ENCODE measurements at regions not wholly inside any gene's neighbourhood (a gene's known extent, or its start where the extent isn't known, plus 50 kb on each side); places are given as distances from the start of the nearest gene placed in this dataset.
"Not testable (repeated sequence)": the region's sequence is repeated elsewhere in the genome, so short reads cannot be mapped to it uniquely, and the experiment has no call there.

DNA sequence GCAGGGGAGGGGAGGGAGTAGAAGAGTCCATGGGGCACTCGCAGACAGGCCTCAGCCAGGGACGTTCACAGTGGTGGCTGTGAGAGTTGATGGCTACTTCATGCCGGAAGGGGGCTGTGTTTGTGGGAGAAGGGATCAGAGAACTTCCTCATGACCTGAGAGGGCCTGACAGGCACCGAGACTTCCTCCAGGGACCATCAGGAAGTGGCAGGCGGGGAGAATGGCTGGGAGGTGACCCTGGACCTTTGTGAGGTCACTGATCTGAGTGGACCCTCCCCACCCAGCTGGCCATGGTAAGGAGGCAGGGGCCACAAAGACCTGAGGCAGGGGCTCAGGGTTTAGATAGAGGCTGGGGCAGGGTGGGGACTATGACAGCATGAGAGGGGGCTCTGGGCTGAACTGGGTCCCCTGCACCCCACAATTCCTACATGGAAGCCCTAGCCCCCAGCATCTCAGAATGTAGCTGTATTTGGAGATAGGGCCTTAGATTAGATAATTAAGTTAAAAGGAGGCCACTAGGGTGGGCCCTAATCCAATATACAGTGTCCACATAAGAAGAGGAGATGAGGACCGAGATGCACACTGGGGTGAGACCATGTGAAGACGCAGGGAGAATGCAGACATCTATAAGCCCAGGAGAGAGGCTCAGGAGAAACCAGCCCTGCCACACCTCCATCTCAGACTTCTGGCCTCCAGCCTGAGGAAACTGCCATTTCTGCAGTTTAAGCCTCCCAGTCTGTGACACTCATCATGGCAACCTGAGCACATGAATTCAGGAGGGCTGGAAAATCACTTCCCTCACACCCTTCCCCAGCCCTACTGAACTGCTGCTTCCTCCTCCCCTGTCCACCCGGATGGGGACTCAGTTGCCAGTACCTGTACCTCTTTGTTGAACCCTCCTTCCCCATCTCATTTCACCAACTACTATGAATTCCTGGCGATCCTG lies 273.9 kb upstream of the ZNF32 start:
- no peak for DNase-seq

DNA sequence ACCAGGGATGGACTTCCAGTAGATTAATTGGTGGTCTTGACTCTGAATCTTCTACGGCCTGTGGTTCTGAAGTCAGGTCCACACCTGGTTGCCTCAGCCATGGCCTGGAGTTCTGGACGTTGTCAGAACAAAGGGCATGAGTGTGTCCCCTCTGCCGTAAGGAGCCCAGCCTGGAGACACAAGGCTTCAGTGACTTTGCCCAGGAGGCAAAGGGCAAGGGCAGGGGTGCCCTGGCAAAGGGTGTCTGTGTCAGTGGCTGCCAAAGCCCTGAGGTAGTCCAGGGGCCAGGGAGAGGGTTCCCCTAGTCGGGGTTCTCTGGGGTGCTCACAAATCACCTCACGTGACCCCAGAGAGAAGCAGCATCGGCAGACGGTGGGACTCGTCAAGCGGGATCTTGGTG lies 273.2 kb upstream of the ZNF32 start:
- no peak for DNase-seq

DNA sequence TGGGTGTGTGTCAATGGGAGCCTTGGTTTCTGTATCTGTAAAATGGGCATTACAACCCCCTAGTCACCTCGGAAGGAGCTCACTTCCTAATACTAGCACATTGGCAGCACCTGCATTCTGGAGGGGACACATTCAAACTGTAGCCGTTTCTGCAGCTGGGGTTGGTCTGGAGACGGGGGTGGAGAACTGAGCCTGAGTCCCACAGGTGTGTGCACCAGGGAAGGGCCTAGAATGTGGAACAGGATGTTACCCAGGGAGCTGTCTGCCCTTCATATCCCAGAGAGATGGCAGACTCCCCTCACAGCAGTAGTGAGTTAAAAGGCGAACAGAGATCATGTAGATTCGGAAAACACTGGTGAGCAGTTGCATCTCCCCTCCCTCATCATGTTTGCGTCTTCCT lies 272.8 kb upstream of the ZNF32 start:
- DNase-seq: no peak

DNA sequence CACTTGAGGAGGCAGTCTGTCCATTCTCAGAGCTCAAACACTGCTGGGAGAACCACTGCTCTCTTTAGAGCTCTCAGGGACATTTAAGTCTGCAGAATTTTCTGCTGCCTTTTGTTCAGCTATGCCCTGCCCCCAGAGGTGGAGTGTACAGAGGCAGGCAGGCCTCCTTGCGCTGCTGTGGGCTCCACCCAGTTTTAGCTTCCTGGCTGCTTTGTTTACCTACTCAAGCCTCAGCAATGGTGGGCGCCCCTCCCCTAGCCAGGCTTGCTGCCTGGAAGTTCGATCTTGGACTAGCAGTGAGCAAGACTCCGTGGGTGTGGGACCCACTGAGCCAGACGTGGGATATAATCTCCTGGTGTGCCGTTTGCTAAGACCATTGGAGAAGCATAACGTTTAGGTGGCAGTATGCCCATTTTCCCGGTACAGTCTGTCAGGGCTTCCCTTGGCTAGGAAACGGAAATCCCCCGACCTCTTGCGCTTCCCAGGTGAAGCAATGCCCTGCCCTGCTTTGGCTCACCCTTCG lies 271.6 kb upstream of the ZNF32 start:
- not testable (repeated sequence) for DNase-seq

DNA sequence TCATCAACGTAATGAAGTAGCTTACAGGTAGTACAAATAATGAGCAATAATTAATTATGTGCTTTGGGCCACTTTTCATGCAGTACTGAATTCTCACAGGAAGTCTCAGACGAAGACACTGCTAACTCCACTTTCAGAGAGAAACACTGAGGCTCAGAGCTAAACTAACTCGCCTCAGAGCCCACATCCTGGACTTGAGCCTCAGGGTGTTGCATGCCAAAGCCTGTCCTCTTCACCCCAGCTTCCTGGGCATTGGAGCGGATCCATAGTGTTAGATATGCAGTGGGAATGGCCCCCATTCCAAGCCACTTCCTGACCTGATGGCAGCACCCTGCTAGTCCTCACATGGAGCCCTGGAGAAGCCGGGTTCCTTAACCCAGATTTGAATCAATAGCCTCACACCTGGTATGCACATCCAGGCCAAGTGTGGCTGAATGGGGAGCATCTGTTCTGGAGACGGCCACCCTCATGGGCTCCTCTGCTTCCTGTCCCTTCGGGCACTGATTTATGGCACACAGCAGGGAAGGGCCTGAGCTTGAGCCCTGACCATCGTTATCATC lies 265.1 kb upstream of the ZNF32 start:
- no peak for DNase-seq

DNA sequence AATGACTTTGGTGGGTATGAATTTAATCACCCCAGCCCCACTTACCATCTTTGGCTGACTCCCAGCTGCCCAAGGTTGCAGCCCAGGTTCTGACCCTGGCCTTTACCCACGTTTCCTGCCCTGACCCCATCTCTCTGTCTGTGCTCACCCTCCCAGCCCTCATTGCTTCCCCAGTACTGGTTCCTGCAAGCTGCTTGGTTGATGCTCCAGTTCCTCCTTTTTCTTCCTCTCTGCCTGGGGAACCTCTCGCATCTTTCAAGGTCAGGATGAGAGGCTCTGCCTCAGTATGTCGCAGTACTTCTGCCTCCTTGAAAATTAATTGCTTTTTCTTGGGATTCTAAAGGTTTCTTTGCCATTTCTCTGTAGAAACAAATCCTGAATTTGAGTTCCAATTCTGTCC lies 263.8 kb upstream of the ZNF32 start:
- no peak for DNase-seq

DNA sequence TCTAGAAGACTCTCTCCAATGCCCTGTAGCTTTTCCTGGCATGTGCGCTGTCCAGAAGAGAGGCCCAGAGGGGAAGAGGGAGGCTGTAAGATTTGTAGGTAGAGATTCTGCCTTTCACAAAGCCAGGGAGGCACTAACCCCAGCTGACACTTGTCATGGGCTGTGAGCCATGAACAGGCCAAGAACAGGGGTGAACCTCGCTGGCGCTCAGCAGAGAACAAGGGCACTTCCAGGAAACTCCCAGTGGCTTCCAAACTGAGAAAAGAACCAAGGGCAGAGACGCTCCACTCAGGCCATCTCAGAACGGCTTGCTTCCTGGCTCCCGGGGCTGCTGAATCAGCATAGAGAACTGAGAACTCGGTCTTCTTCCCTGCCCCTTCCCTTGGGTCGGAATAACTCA lies 257.8 kb upstream of the ZNF32 start:
- DNase-seq: no peak

DNA sequence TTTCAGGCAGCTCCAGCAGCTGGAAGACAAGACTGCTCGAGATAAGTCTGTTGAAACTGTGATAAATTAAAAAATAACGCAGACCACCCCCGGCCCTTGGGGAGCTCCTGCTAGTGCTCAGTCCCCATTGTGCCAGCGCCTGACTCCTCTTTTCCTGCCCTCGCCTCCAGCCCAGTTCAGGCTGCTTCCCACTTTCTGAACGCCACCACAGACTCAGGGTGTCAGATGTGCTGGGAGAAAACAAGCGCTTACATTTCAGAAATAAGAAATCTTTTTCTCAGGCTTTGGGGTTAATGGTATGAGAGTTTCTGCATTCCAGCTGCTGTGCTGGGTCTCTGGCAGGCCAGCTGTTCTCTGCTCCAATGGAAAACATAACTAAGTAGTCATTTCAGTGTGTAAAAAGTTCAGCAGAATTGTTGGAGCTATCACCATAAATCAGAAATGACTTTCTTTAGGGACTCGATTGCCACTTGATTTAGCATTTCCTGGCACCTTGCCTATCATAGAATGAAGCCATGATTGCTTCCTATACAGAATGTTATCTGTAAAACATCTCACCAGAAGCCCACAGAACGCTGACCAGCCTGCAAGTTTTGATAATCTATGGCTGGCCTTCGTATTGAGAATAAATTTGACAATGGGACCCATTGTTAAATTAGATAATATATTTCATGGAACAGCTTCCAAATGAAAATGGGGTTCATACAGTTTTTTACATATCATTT lies 257.0 kb upstream of the ZNF32 start:
- no peak for DNase-seq

DNA sequence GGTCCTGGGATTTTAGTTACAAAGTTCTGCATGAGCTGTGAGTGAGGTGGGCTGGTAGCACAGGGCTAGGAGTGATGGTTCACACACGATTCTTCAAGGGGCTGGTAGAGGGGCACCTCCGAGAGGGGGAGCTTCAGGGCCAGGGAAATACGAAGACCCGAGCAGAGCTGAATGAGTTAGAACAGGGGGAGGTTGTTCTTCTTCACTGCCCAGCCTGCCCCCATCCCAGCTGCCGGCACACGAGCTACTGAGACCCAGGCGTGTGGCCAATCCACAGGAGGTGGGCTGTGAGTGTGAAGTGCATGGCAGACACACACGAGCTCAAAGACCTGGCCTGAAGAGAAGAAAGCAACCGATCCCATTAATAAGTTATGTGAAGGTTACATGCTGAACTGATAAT lies 256.2 kb upstream of the ZNF32 start:
- no peak for DNase-seq

DNA sequence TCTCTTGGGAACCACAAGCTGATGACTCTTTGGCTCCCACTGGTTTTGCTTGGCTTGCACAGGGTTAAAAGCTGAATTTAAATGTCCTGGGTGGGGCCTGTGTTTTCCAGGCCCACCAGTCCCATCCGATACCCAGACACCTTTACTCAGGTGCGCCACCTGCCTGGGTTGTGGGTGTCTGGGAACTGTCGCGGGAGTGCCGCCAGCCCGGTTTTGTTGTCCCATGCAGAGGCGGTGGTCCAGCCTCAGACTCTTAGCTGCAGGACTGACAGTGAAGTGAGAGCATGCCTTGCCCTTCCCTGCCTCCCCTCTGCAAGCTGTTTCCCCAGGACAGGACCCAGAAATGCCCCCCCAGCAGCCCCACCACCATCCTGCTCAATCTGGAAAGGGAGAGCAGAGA lies 255.6 kb upstream of the ZNF32 start:
- no peak for DNase-seq

DNA sequence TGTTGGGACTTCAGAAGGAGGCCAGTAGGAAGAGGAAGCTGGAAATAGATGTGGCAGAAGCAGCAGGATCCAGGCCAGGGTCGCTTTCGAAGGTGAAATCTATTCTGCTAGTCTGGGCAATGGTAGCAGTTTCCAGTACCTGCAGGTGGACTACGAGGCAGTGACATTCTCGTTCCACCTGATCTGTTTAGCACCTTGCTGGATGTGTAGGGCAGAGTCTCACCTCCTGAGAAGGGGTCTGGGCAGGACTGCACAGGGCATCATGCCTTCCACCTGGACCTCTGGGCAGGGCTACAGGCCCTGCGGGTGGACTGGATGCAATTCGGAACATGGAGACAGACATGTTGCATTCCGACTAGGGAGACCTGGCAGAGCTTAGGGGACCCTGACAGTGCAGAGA lies 254.8 kb upstream of the ZNF32 start:
- no peak for DNase-seq

DNA sequence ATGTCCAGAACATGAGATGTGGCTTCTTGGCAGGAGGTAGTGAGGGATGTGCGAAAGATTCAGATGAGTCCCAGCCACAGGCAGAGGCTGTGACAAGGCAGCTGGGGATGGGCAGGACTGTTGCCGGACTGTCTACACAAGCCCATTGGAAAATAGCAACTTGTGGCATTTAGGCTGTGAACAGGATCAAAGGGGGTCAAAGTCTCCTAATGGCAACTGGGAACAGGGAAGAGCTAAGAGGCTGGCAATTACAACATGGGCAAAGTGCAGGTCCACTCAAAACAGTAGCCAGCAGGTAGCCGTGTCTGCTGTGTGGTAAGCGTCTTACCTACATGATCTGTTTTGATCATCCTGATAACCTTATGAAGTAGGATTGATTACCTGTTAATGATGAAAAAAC lies 254.2 kb upstream of the ZNF32 start:
- no peak for DNase-seq

DNA sequence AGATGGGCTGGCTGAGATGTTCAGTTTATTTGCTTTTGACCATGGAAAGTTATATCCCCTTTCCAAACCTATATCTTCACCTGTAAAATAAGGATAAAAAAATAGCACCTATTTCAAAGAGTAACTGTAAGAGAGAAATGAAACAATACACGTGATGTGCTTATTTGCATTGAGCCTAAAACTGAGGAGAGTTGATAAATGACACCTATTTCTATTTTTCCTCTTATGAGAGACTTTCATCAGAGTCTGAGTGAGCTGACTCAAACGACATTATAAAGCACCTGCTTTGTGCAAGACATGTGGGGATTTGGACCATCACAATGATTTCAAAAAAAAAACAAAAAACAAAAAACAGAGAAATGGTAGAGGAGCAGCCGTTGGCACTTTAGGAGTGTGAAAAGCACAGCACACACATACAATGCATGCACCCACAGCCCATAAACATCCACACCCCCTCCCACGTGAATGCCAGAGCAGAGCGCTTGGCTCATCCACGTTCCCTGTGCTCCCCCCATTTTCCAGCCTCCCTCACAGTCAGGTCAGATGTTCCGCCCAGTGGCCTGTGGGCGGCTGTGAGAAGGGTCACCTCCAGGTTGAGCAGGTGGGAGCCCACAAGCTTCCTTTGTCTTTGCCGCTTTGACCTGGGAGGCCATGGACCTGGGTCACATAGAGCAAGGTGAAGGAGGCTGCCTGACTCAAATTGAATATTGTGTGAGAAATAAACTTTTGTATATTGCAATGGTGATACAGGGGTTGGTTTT lies 253.2 kb upstream of the ZNF32 start:
- DNase-seq: no peak

DNA sequence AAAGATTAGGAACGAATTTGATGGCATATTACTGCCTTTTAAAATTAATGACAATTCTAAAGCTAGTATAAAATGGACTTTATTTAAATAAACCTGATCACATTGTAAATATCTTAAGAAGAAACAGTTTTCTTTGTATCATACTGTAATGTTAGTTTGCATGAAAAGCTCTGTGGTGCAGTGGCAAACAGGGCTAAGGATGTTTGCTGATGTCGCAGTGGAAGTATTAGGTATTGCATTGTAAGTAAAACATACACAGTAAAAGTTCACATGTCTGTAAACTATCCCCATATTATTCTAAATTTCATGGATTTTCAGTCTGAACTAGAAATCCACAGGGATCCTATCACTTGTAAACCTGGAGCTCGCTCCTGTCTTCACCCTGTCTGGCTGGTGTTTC lies 252.6 kb upstream of the ZNF32 start:
- no peak for DNase-seq

DNA sequence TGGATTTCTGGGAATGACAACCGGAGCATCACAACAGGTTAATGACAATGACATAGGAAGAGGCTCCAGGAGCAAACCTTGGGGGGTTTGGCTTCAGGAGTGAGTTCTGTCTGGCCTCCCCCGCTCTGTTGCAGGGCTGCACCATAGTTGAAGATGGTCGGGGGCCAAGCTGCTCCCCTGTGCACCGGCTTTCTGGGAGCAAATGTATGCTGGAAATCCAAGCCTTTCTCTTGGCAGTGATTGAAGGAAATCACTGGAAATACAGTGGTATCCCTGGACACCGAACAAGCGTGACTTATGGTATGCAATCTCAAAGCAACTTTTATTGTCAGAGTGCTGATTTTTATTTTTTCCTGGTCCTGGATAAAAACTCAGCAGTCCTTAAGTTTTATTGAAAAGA lies 251.9 kb upstream of the ZNF32 start:
- DNase-seq: no peak

DNA sequence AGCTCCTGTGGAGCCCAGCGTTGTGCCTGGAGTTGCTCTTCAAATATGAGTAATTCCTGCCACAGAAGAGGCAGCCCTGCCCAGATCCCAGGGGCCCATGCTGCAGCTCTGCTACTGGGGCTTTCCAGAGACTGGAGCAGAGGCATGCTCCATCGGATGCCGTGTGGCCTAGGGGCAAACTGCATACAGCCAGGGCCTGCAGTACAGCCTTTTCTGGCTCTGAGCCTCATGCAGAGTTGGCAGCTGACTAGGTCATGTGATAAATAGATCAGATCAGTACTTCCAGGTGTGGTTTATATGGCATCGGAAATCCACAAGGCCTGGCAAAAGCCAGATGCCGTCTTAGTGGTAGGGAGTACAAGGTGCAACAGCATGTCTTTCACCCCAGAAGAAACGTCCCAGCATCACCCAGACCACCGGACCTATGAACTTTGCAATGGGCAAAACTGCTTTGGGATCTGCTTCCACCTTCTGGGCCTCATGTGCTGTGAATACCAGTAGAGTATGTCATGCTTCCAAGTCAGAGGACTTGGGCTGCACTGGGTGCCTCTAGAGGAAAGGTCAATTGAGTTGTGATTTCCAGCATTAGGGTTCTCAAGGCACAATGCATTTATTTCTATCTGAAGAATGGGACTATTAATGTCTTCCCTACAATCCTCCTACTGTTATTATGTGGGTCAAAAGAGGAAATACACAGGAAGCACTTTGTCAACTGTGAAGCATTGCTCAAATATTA lies 250.7 kb upstream of the ZNF32 start:
- no peak for DNase-seq

DNA sequence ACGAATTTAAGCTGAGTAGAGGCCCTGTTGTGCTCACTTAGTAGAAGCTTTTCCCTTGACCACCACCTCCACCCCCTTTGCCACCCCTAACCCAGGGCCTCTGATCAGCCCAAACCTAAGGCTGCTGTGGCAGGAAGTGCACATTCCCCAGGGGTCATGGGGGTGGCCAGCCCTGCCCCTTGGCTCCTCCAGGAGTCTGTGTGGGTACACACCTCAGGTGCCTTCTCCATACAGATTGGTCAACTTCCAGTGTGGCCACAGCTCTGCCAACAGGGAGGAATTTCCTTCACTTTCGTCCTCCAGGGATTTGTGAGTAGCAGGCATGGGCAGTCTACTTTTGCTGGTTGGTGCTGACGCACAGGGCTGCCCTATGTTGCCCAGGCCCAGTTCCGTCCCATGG lies 249.9 kb upstream of the ZNF32 start:
- no peak for DNase-seq

DNA sequence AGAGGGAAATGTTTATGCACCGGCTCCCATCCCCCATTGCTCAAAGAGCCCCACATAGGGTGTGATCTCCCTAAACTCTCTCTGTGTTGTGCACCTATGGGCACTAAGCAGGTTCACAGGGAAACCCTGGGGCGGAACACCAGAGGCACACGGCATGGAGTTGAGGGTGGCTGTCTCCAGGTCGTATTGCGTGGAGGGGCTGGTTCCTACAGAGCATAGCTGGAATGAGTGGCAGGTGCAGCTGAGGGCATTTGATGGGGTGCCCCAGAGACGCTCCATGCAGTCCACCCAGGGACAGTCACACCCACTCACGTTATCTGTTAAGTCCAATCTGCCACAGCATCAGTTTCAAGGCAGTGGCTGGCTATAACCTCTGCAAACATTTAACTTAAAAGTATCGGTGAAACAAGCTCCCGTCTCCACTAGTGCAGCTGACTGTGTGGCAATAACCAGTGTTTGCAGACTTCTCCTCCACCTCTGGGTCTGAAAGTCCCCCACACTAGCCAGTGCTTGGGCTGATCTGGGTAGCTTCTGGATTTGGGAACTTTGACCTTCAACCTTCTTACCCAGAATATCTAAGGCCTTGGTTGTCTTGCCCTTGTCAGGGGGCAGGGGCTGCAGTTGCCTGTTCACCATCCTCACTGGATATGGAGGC lies 249.2 kb upstream of the ZNF32 start:
- no peak for DNase-seq

DNA sequence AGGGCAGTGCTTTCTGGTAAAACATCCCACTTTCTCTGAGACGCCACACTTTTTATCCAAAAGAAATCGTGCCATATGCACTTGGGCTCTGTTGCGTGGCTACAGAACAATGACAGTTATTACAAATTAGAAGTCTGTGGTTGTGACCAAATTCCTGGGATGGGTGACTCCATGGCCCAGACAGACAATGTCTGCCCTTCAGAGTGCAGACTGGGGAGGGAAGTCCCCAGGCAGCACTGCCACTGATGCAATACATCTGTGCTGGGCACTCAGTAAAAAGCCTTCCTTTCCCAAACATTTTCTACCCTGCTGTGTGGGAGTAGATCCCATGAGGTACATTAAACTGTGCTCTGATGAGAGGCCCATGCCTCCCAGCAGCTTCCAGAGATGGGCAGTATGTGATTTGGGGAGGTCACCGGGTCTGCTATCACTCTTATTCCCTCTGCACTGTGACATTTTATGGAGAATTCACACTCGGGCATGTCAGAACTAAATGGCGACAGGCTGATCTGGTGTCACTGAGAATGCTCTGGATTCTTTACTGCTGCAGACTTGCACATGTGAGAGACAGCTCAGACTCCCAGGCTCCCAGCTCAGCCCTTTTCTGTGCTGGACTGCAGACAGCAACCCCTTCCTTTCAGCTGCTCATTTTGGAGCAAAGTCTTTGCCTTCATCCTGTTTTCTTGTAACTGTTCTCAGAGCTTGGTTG lies 243.5 kb upstream of the ZNF32 start:
- DNase-seq: no peak

DNA sequence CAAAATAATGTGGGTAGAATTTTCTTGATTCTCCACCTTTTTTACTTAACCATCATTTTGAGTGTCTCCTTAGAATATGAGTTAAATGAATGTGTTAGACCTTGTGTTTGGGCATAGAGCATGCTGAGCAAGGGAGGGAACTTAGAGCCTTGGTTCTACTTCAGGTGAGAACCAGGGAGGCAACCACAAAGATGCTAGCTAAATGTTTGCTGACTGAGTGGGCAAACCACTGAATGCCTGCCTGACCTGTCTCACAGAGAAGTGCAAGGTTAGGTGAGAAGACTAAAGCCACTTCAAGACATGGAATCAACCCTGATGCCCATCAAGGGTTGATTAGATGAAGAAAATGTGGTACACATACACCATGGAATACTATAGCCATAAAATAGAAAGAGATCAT lies 242.6 kb upstream of the ZNF32 start:
- DNase-seq: no peak

DNA sequence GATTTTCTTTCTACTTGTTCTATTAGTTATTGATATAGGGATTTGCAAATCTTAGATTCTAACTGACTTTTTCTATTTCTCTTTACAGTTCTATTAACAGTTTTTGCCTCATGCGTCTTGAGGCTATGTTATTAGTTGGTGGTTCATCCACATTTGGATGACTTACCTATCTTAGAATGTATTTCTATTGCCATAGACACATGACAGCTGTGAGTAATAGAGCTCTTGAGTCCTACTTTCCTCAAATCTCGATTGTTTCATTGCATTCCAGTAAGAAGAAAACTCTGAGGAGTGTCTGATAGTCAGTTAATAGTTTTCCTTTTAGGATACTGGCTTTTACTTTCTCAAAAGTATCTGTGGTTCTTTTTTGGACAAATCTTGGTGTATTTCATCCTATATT lies 241.4 kb upstream of the ZNF32 start:
- DNase-seq: no peak

All from stimulated activated CD4-positive, alpha-beta T cell treated with anti-CD3 and anti-CD28 coated beads, Interleukin-1b, Interleukin-23, amount 100 ng/mL, for 48 hours (primary cell).